Dermis blood vessel endothelial cell (primary cell): ENCODE measurements at regions not wholly inside any gene's neighbourhood (a gene's known extent, or its start where the extent isn't known, plus 50 kb on each side); places are given as distances from the start of the nearest gene placed in this dataset.
A peak's percentile ranks its signal among the peaks of the same experiment; 100 is the strongest.

Source experiments
- DNase-seq: peaks from one replicate; pipeline ENCODE4 v3.0.0; 2010

DNA sequence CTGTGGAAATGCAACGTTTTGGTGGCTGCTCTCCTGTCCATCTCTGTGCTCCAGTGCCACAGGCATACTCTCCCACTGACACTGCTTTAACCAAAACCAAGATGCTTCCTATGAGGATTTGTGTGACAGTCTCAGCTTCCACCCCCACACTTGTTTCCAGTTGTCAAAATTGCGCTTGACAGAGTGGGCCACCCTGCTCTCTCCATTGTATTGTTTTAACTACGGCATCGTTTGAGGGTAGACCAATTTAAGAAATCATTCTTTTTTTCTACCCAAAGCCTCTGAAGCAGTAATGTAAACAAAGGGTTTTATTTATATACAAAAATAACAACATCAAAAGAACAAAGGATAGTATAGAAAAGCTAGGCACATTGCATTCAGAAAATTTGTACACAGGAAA is 178.0 kb downstream of the INHBA start:
- no peak for DNase-seq

DNA sequence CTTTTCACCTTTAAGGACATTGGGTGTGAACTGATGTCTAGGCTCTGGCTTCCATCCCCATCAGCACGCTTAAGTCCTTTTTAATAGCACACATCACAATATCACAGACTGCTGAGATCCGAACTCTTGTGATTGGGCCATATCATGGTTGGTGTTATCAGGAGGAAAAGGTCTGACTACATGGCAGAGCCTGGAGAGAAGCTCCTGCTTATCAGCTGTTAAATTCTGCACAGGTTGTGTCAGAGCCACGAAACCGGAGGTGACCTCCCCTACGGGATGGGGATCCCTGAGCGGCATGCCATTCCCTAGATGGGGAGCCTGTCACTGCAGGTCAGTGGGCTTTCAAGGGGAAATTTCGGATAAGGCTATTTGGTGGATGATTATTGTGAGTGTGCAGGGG is 182.4 kb downstream of the INHBA start:
- DNase-seq, result no peak

DNA sequence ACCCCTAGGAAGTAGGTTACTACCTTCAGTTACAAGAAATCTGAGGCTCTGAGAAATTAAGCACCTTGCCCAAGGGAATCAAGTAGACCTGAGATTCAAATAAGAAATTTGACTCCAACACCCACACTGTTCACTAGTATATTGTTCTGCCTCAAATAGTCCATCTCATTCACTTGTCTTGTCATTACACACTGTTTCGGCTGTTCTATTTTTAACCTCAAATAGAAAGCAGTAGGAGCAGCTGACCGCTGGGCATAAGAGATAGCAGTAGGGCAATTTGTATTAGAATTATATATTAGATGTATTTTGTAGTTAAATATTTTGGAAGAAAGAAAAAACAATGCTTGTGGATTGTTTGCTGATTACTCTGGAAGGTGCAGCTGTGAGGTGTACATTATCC is 185.1 kb downstream of the INHBA start:
- no peak for DNase-seq

DNA sequence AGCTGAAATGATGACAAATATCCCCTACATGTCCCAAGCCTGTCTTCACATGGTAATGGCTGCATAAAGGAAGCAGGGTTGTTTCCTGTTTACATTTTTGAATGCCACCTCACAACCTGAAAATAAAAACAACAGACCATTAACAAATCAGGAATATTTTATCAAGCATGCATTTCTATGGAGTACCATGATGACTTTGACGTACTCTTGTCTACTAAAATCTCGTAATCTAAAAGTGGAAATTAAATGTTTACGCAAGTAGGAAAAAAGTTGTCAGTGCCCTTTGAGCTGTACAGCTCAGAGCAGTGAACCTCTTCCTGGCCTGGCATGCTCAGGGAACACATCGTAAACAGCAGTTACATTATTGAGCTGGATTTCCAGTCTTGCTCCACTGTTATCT is 194.1 kb downstream of the INHBA start:
- peak; percentile 45 for DNase-seq

DNA sequence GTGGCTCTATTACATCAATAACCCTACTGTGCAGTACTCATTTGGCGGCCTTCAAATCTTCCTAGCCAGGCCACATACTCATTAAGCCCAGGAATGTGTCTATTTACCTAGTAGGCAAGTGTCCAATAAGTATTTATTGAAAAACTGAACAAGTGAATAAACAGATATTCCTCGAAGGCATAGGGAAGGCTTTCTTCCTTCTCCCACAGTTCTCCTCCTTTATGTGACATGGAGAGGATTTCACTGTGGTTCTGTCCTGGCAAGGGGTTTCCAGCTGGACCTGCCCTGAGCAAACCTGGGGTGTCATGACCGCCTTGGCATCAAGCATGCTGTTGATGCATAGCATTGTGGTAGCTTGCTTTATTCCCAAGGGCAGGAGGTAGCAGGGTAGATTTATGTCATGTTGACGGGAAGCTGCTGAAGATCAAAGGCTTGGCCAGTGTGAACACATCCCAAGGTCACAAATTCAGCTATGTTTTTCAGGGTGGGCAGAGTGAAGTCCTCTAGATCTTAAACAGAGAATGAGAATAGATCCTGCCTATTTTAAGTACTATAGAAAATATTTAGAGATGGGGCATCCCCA is 195.1 kb downstream of the INHBA start:
- no peak for DNase-seq

DNA sequence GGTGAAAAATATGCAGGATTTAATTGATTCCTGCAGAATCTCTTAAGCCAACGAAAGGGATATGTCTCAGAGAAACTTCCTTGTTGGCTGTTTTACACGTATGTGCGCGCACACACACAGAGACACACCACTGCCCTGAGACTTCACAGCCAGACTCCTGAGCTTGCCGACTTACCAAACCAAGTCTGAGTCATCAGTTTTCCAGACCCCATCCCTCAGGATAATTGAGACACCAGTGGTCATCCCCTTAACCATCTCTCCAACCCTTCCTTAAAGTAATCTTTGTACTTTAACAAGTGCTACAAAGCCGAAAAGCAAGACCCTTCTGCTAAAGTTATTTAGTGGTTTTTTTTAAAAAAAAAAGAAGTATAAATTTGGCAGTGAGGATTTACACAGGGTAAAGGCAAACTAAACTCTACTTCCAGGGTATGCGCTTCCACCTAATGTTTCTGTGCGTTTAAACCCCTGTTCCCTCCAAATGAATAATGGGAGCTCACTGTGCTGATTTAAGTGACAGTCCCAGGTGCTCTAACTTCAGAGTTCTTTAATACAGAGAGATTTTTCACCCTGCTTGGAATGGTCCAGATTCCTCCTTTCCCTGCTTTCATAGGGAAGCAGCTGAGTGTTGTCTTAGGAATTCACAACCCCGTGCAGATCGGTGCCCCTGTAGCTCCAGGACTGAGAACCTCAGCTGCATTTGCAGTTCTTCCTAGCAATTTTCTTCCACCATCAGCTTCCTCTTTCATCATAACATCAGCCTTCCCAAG is 198.5 kb downstream of the INHBA start:
- DNase-seq, result no peak

DNA sequence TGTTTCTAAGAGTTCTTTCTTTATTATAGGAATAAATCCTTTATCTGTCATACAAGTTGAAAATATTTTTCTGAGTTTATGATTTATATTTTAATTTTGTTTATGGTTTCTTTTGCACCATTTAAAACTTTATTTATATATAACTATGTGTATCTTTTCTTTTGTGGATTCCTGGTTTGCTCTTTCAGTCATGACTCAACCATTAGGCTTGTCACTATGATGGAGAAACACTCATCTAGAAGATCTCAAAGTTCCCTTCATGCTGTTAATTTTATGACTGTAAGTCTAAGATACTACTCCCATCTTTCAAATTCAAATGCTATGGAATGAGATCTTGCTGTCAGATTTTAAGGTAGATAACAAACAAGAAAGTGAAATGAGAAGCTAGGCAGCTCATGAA is 199.5 kb downstream of the INHBA start:
- DNase-seq, result no peak

DNA sequence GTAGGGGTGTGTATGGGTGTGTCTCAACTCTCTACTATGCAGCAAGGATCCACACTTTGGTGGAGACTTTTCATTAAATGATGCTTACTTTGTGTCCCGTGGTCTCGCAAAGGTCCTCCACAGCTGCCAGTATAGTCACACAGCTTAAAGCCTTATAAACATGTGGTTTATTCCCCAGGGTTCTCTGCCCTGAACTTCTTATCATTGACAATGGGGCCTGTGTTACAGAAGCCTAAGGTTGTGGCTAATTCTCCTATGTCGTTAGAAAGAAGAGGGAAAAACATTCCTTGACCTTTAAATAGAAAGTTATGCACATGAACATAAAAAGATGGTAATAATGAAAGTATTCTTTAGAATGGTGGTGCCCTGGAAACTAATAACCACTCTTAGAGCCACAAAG is 201.4 kb downstream of the INHBA start:
- DNase-seq, result no peak

DNA sequence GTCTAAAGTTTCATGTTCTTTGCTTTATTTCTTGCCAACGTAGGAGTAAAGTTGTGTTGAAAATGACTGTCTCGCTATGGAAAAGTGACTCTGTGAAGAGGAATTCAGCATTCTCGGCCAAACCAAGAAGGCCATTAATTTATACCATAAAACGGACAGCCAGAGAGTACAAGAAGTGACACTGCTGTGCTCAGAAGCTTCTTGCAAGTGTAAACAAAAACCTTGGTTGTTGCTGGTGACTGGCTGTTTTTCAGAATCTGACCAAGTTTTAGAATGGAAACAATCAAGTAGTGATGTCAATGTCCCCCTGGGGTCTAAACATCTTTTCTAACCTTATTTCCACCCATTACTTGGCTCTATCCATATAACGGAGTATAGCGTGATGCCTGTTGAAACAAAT is 201.9 kb downstream of the INHBA start:
- no peak for DNase-seq

DNA sequence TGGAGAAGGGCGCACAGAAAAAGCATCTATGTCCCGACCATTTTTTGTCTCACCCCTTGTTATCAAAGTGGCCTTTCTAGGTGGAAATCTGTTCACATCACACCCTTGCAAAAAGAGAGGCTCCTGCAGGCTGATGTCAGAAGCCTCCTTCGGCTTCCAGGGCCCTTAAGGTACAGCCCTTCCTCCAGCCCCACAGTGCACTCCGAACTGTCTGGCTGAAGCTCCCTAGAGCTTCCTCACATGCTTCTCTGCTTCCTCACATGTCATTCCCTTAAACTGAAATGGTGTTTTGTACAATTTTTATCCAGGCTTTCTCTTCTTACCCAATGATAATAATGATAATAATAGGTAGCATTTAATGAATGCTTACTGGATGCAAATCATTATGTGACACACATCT is 210.3 kb downstream of the INHBA start:
- no peak for DNase-seq

DNA sequence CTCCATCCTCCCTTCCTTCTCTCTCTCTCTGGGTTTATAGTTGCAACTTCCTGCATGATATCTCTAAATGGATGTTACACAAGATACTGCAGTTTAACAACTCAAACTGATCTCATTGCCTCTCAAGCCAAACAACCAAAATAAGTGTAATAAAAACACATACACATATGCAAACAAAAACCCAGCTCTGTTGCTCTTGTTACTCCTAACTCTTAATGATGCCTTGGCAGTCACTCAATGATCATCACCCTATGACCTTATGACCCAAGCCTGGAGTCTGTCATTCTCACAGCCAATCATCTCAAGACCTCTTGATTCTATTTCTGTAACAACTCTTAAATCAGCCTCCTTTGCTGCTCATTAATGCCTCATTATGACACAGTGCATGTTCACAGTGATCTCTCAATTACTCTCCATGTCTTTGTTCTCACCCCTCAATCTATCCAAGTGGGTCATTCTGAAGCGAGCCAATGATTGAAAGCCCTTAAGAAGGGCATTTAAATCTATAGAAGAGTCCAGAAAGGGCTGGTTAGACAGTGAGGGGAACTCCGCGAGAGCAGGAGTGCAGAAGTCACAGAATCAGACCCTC is 210.9 kb downstream of the INHBA start:
- DNase-seq, result no peak

DNA sequence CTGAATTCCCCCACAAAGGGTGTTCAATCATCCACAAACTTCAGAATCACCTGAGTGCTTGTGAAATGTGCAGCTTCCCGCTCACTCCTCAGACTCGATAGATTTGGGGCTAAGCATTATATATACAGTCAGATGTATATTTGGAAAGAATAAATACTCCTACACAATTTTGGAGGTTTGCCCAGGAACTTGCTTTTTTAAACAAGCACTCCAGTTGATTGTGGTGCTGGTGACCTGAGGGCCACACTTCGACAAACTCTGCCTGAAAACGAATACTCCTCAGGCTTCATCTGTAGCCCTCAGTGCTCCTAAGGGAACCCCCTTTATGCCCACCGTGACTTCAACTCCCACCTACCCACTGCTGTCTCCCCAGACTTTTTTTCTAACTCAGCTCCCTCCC is 211.6 kb downstream of the INHBA start:
- DNase-seq, result no peak

DNA sequence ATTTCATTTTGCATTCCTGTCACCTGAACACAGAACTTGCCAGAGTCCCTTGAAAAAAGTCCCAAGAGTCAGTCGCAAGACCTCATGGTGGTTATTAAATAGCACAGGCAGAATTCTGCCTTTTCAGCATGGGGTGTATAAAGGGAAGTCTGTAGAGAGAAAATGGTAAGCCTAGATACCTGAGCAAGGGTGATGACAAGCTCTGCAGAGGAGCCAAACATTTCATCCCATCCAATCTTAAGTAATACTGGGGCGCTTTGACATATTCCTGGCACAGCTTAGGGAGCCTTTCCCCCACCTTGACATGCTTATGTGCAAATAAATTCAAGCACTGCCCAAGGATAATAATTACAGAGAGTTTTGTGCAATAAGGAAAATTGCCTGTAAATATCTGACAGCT is 213.0 kb downstream of the INHBA start:
- DNase-seq, result no peak

DNA sequence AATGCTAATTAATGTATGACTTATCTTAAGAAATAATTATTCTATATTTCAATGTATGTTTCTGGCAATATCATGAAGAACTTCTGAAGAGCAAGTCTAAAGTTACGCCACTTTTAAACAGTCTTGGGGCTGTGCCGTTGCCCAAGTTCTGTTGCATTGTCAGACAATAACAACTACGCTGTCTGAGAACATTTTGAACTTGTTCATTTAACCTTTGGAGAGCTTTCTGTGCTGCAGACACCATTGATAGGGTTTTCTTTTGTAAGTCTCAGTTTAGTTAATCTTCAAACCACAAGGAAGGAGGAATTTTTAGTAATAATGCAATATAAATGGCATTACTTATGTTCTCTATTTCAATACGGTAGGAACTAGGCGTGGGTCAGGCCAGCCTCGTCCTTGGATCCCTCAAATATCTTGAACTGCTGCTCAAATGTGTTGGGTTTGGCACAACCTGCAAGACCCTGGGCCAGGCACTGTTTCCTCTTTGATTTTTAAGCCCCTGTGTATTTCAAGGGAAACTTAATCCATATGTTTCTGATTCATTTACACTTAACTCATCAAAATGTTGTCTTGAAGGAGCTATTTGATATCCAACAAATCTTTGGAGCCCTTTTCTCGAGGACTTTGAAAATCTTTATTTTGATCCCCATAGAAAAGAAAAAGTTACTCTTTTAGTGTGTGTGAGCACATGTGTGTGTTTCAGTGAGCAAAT is 215.5 kb downstream of the INHBA start:
- no peak for DNase-seq

DNA sequence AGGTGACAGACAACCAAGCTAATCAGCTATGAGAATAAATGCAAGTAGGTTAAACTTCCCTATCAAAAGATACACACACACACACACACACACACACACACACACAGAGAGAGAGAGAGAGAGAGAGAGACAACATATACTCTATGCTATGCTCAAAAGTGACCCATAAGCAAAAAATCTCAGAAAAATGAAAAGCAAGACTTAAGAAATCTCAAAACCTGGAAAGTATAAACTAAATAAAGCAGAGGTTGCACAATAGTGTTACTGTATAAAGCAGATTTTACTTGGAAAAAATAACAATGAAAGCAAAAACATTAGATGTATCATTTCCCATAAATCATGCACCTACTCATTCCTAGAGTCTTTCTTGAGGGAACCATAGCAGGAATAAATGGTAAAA is 221.5 kb downstream of the INHBA start:
- DNase-seq, result no peak

DNA sequence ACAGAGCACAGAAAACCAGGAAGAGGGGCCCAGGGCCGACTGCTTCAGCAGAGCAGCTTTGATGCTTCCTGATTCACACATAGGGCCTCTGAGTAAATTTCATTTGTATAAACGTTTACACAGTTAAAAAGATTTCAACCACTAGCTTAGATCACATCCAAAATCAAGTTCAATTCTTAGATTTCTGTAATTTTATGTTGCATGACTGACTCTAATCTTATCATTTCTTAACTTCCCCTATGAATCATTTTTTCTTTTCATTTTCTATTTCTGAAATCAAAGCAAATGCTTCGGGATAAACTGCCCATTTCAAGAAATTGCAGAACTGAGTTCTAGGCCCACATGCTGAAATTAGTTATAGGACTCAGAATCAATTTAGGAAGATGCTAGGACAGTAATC is 224.7 kb downstream of the INHBA start:
- no peak for DNase-seq

DNA sequence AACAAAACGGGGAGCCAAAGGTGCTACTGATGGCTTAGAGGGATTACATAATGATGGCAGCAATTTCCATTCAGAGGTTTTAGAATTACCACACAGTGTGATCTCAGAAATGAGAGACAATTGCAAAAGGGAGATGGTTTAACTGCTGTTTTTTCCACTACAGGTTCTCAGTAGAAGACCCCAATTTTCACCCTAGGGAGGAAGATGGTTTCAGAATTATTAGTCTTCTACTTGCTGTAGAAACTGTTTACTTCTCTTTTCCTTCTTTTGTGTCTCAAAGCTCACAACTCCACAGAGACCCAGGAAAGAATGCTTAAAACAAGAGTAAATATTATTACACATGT is 226.5 kb downstream of the INHBA start:
- no peak for DNase-seq

DNA sequence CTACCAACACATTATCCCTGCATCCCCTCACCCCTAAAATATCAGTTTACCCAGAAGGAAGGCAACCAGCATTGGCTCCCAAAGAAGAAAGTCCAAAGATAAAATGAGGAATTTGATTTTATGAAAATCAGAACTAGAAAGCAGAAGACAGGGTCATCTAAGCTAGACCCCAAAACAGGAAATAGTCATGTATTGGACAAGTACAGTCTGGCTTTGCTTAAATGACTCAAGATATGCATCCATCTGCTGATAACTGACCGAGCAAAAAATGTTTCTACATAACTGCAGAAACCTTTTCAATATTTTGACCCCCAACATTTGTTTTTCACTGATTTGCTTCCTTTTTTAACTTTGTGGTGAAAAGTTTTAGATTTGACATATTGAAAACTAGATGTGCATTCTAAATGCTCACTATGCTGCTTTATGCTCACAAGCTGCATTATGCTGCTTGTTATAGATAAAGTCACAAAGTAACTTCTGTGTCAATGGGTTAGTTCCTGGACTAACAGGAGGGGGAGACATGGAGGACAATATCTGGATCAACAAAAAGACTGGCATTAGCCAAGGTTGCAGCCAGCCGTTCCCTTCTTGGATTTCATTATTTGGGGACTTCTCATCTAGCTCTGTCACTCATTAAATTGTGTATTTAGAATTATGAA is 227.0 kb downstream of the INHBA start:
- DNase-seq, result no peak

DNA sequence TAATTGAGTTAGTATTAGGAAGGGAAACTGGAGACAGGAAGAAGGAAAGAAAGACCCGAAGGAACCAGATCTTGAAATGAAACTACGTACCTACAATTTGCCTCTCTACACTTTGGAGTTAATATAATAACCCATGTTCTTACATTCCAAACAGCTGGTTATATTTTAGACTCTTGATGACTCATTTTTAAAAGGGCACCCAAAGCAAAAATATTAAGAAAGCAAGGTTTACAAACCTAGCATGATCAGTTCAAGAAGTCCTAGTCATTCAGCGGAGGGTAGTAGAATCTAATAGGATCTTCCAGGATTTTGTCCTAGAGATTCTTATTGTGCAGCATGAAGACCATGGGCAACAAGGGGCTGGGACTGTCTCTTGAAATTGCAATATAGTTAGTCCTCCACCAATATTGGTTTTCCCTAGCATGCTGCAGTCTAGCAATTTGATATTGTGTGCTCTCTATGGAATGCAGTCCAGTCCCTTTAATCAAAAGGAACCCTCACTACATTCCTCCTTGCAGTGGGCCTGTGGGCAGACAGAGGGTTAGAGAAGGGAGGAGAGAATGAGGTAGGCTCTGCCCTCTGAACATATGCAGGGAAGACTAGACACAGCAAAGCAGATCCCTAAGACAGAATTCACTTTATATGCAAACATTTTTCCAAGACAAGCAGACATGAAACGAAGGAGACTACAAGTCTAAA is 230.3 kb downstream of the INHBA start:
- no peak for DNase-seq

DNA sequence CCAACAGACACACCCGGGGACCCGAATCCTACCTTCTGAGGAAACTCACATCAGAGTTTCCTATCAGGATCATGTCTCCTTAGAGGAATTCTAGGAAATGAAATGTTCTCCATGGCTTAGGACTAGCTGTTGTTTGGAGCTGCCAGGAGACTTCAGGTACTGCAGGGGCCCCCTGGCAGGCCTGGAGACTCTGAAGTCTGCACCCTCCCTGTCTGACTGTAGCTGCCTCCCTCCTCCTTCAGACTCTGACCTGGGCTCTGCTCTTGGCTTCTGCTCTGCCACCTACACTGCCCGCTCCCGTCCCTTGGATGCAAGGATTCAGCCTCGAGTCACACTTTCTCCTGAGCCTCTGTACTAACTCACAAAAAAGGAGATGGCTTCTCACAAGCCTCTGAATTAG is 232.8 kb downstream of the INHBA start:
- no peak for DNase-seq

DNA sequence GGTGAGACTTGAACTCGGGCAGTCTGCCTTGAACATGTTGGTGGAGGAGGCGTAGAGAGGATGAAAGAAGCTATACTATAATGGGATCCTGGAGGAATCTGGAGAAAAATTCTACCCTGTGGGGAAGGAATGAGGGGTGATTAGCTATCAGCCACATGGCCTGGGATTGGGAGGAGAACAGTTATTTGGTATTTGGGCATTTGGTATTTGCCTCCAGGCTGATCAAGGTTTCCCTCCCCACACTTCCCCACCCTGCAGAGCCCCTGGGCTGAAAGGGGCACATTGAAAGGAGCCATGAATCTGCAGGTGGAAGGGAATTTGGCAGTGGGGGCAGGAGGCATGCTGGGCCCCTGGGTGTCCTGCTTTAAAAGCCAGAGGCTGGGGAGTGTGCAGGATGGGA is 235.3 kb downstream of the INHBA start:
- DNase-seq, result no peak

DNA sequence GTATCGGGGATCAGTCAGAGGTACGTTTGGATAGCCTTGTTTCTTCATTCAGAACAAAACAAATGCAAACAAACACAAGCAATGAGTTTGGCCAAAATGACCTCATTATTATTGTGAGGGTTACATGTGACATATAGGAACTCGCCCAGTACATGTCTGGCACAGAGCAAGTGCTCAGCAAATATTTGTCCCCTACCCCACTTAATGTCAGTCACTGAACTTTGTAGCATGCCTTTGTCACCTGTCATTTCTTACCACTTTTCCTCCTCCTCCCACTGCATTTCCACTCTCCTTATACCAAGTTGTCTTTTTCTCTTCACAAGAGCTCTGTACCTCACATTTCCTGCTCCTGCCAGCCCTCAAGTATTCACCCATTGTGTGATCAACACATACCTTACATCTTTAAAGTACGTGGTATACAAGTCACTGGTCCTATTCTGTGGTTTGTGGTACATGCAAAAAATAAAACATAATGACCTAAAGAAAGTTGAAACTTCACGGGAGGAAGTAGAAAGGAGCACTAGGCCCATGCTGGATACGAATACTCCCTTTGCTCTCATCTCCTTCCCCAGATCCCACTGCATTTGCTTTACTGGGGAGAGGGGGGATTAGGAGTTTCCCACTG is 236.0 kb downstream of the INHBA start:
- DNase-seq, result no peak
